Colon (tissue), 2 donors: ENCODE measurements at regions not wholly inside any gene's neighbourhood (a gene's known extent, or its start where the extent isn't known, plus 50 kb on each side); places are given as distances from the start of the nearest gene placed in this dataset.
"Not testable (repeated sequence)": the region's sequence is repeated elsewhere in the genome, so short reads cannot be mapped to it uniquely, and the experiment has no call there.

ENCODE experiments used
- FAIRE-seq: peaks from 2 replicates; lab custom pipeline; 2012; peaks lifted over from hg19 to GRCh38; lab: Jason Lieb, UNC
- donor health status: control.
- donor health status: control.

- FAIRE-seq: no peak
Observed at GRCh38 chr2:5150871-5151270, 541.3 kb upstream of the SOX11 start.

GRCh38 chr2:5164776-5165525 is 527.2 kb upstream of the SOX11 start:
- no peak for FAIRE-seq

- FAIRE-seq: no peak
Observed at GRCh38 chr2:5172923-5173322, 519.3 kb upstream of the SOX11 start.

- FAIRE-seq: no peak
Observed at GRCh38 chr2:5173876-5174535, 518.2 kb upstream of the SOX11 start.

GRCh38 chr2:5175231-5175630 is 517.0 kb upstream of the SOX11 start:
- no peak for FAIRE-seq

- no peak for FAIRE-seq
Observed at GRCh38 chr2:5176764-5177163, 515.4 kb upstream of the SOX11 start.

GRCh38 chr2:5183031-5183430 is 509.2 kb upstream of the SOX11 start:
- no peak for FAIRE-seq

GRCh38 chr2:5187283-5187682 is 504.9 kb upstream of the SOX11 start:
- FAIRE-seq: no peak

- FAIRE-seq: no peak
Observed at GRCh38 chr2:5188636-5189035, 503.5 kb upstream of the SOX11 start.

GRCh38 chr2:5190023-5190422 is 502.2 kb upstream of the SOX11 start:
- FAIRE-seq: no peak

- FAIRE-seq: no peak
Observed at GRCh38 chr2:5195636-5196035, 496.5 kb upstream of the SOX11 start.

GRCh38 chr2:5203134-5203755 is 488.9 kb upstream of the SOX11 start:
- FAIRE-seq: no peak

- FAIRE-seq: not testable (repeated sequence)
Observed at GRCh38 chr2:5206742-5207141, 485.4 kb upstream of the SOX11 start.

- no peak for FAIRE-seq
Observed at GRCh38 chr2:5215989-5216607, 476.1 kb upstream of the SOX11 start.

GRCh38 chr2:5227062-5227699 is 465.0 kb upstream of the SOX11 start:
- no peak for FAIRE-seq

- FAIRE-seq: no peak
Observed at GRCh38 chr2:5229574-5229973, 462.6 kb upstream of the SOX11 start.

- FAIRE-seq: no peak
Observed at GRCh38 chr2:5230444-5230843, 461.7 kb upstream of the SOX11 start.

GRCh38 chr2:5230855-5231254 is 461.3 kb upstream of the SOX11 start:
- no peak for FAIRE-seq

GRCh38 chr2:5231287-5231686 is 460.9 kb upstream of the SOX11 start:
- FAIRE-seq: no peak

GRCh38 chr2:5234563-5234962 is 457.6 kb upstream of the SOX11 start:
- no peak for FAIRE-seq

GRCh38 chr2:5235701-5236100 is 456.5 kb upstream of the SOX11 start:
- no peak for FAIRE-seq

- no peak for FAIRE-seq
Observed at GRCh38 chr2:5236249-5236648, 455.9 kb upstream of the SOX11 start.

- no peak for FAIRE-seq
Observed at GRCh38 chr2:5242751-5243150, 449.4 kb upstream of the SOX11 start.
